HepG2 (cell line): ENCODE measurements at regions not wholly inside any gene's neighbourhood (a gene's known extent, or its start where the extent isn't known, plus 50 kb on each side); places are given as distances from the start of the nearest gene placed in this dataset.

ENCODE experiments used
- FLYWCH1 ChIP-seq: sonication (generic); formaldehyde crosslinking; IDR thresholded peaks from 2 replicates; pipeline ENCODE4 v1.8.1; 2023; ENCODE audit warnings: mild to moderate bottlenecking, missing genetic modification reagents
- GFI1 ChIP-seq: sonication (generic); formaldehyde crosslinking; IDR thresholded peaks from 2 replicates; pipeline ENCODE4 v1.5.0; 2020; ENCODE audit warnings: missing genetic modification reagents, mild to moderate bottlenecking, borderline replicate concordance
- HDAC2 ChIP-seq: sonication (generic); formaldehyde crosslinking; IDR thresholded peaks from 2 replicates; pipeline ENCODE4 v1.4.0; 2020; ENCODE audit warnings: missing genetic modification reagents
- HNF1B ChIP-seq: sonication (generic); formaldehyde crosslinking; IDR thresholded peaks from 2 replicates; pipeline ENCODE4 v1.5.1; 2020; ENCODE audit warnings: mild to moderate bottlenecking, moderate library complexity, missing genetic modification reagents
- KLF13 ChIP-seq: sonication (generic); formaldehyde crosslinking; IDR thresholded peaks from 2 replicates; pipeline ENCODE4 v1.4.0; 2020; ENCODE audit warnings: mild to moderate bottlenecking, missing genetic modification reagents
- RERE ChIP-seq: IDR thresholded peaks from 2 replicates; pipeline ENCODE4 v1.6.1; 2016; ENCODE audit warnings: low read depth, missing genetic modification reagents, missing compliant biosample characterization
- ZNF33A ChIP-seq: sonication (generic); formaldehyde crosslinking; IDR thresholded peaks from 2 replicates; pipeline ENCODE4 v1.5.1; 2020; ENCODE audit warnings: missing genetic modification reagents, mild to moderate bottlenecking, moderate library complexity, borderline replicate concordance
- ZNF674 ChIP-seq: sonication (generic); formaldehyde crosslinking; IDR thresholded peaks from 2 replicates; pipeline ENCODE4 v1.5.0; 2020; ENCODE audit warnings: low read depth, mild to moderate bottlenecking, missing genetic modification reagents
- ZNF720 ChIP-seq: sonication (generic); formaldehyde crosslinking; IDR thresholded peaks from 2 replicates; pipeline ENCODE4 v1.4.0; 2020; ENCODE audit warnings: missing genetic modification reagents

DNA sequence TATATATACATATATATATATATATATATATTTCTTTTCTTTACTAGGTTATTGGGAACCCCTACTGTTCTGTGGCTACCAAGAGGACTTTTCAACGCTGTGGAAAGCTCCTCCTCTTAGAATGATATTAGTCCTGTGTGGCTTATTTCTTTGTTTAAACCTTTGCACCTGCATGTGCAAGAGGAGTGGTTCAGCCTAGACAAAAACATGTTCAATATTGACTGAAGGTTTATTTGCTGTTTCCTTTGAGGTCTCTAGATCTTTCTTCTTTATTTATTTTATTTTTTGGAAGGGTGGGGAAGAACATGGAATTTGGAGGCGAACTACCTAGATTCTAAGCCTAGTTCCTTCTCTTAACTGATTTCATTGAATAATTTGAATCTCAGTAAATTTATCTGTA is 118.1 kb downstream of the GNAT3 start (continued):
- TF ChIP-seq RERE (CRISPR knock-in tag) (peak; percentile 56; the same call in 1 of the 2 replicates), HDAC2 (CRISPR knock-in tag) (no peak), HNF1B (CRISPR knock-in tag) (no peak), FLYWCH1 (CRISPR knock-in tag) (no peak), ZNF720 (CRISPR knock-in tag) (no peak), KLF13 (CRISPR knock-in tag) (no peak), ZNF674 (no peak), GFI1 (no peak), ZNF33A (CRISPR knock-in tag) (no peak)
